Stimulated activated memory B cell treated with anti-CD40 and anti-IgM and Interleukin-4, amounts not matched to agents 10 μg/mL and 1 μg/mL and 100 μg/mL, for 72 hours (primary cell): ENCODE measurements at regions not wholly inside any gene's neighbourhood (a gene's known extent, or its start where the extent isn't known, plus 50 kb on each side); places are given as distances from the start of the nearest gene placed in this dataset.
A peak's percentile ranks its signal among the peaks of the same experiment; 100 is the strongest.

Experiments
- ATAC-seq: fragments of 150-1000 bp; cut with Tn5 transposase; 2 replicates; pipeline ENCODE4 v1.10.0; 2021
- H3K27ac Mint-ChIP-seq: one replicate; pipeline ENCODE4 v1.8.0; 2022; ENCODE audit warnings: mild to moderate bottlenecking, mixed read lengths
- H3K27me3 Mint-ChIP-seq: one replicate; pipeline ENCODE4 v1.8.0; 2022; ENCODE audit warnings: mixed read lengths
- H3K36me3 Mint-ChIP-seq: one replicate; pipeline ENCODE4 v1.8.0; 2022; ENCODE audit warnings: mixed read lengths
- H3K4me1 Mint-ChIP-seq: one replicate; pipeline ENCODE4 v1.8.0; 2022; ENCODE audit warnings: mixed read lengths
- H3K4me3 Mint-ChIP-seq: one replicate; pipeline ENCODE4 v1.8.0; 2022; ENCODE audit warnings: mild to moderate bottlenecking, moderate library complexity, mixed read lengths
- H3K9me3 Mint-ChIP-seq: one replicate; pipeline ENCODE4 v1.8.0; 2022; ENCODE audit warnings: mixed read lengths

DNA sequence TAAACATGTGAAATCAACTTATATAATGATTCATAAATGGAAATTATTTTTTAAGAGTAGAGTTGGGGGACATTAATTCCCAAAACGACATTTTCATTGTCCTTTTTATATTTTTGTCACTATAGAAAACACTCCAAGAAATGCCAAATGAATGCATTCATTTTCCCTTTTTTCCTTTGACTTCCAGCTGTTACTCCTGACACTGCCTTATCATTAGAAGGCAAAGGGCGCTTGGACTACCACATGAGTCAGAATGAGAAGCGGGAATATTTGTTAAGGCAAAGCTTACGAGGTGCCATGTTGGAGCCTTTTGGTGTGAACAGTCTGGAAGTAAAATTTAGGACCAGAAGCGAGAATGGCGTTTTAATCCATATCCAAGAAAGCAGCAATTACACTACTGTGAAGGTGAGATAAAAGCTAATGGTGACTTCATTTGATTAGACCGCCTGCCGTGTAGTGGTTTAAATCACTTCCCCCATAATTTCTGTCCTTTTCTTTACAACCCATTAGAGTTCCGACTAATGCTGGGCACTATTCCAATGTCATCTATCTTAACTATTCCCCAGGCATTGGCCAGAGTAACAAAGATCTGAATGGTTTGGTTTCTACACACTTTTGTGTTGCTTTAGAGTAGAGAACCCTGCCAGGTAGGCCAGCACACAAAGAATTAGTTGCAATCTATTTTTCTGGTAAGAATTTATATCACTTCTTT, 166.7 kb downstream of the FAT4 start:
- H3K27me3 Mint-ChIP-seq, result no peaks in the 10 kb centered on the region
- no peak overlapping the region for H3K4me3 Mint-ChIP-seq
- no peaks in the 10 kb centered on the region for H3K4me1 Mint-ChIP-seq
- H3K27ac Mint-ChIP-seq, result no peak overlapping the region
- peaks cover 7% of the 10 kb centered on the region for H3K9me3 Mint-ChIP-seq
- ATAC-seq, result no peak
- H3K36me3 Mint-ChIP-seq, result no peaks in the 10 kb centered on the region

GRCh38 chr4:125482822-125483221, 168.1 kb downstream of the FAT4 start:
- H3K4me1 Mint-ChIP-seq, result no peaks in the 10 kb centered on the region
- H3K9me3 Mint-ChIP-seq, result peaks cover 7% of the 10 kb centered on the region
- H3K36me3 Mint-ChIP-seq, result no peaks in the 10 kb centered on the region
- H3K27ac Mint-ChIP-seq, result no peak overlapping the region
- H3K4me3 Mint-ChIP-seq, result no peak overlapping the region
- no peak for ATAC-seq
- no peaks in the 10 kb centered on the region for H3K27me3 Mint-ChIP-seq

GRCh38 chr4:125483278-125483677, 168.5 kb downstream of the FAT4 start:
- H3K36me3 Mint-ChIP-seq, result no peaks in the 10 kb centered on the region
- no peak overlapping the region for H3K27ac Mint-ChIP-seq
- ATAC-seq, result no peak
- no peak overlapping the region for H3K4me3 Mint-ChIP-seq
- H3K4me1 Mint-ChIP-seq, result no peaks in the 10 kb centered on the region
- peaks cover 7% of the 10 kb centered on the region for H3K9me3 Mint-ChIP-seq
- H3K27me3 Mint-ChIP-seq, result no peaks in the 10 kb centered on the region

- Mint-ChIP-seq H3K36me3 (no peaks in the 10 kb centered on the region), H3K27me3 (no peaks in the 10 kb centered on the region)
- no peak for ATAC-seq
Observed at GRCh38 chr4:125484912-125485311, 170.2 kb downstream of the FAT4 start.

DNA sequence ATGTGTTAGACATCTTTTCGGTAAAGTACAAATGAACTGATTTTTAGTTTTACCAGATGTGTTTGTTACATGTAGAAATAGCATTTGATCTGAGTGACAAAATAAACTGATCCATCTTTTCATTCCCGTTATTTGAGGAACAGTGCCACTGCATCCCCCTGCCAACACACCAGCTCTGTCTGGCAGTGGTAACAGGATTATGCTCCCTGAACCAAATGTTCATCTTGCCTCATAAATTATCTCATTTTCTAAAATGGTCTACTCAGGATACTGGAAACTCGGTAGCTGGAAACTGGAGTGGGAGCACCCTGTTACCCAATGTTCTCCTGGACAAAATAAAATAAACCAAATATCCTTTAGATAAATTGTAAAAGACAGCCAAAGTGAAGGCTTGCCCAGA, 171.6 kb downstream of the FAT4 start:
- H3K27me3 Mint-ChIP-seq, result no peaks in the 10 kb centered on the region
- no peak overlapping the region for H3K27ac Mint-ChIP-seq
- no peak overlapping the region for H3K4me3 Mint-ChIP-seq
- no peak for ATAC-seq
- H3K36me3 Mint-ChIP-seq, result no peaks in the 10 kb centered on the region
- H3K9me3 Mint-ChIP-seq, result peaks cover 7% of the 10 kb centered on the region
- no peaks in the 10 kb centered on the region for H3K4me1 Mint-ChIP-seq

More at GRCh38 chr4:125484912-125485311, 170.2 kb downstream of the FAT4 start:
- Mint-ChIP-seq H3K4me1 (no peaks in the 10 kb centered on the region), H3K4me3 (no peak overlapping the region), H3K27ac (no peak overlapping the region), H3K9me3 (peaks cover 7% of the 10 kb centered on the region)

GRCh38 chr4:125489952-125490690, 175.4 kb downstream of the FAT4 start:
- Mint-ChIP-seq H3K36me3 (no peaks in the 10 kb centered on the region), H3K4me3 (no peak overlapping the region), H3K4me1 (no peaks in the 10 kb centered on the region), H3K27ac (no peak overlapping the region), H3K27me3 (no peaks in the 10 kb centered on the region), H3K9me3 (peaks cover 3% of the 10 kb centered on the region)
- ATAC-seq, result peak; percentile 50

DNA sequence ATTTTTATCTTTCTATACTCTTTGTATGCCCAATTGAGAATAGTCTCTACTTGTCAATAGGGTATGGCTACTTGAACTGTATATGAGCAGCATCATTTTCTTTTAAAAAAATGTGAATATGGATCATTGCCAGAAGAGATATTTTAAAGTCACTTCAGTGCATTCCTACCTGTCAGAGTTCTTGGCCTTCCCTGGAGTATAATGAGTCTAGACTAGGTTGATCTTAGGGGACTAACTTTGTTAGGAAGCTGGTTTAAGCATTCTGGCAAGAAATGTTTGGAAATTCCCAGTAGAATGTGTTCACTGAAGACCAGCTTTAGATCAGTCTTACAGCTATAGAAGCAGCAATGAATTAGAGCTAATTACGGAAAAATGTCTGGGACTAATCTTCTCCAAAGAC, 178.2 kb downstream of the FAT4 start:
- no peaks in the 10 kb centered on the region for H3K4me1 Mint-ChIP-seq
- no peak overlapping the region for H3K27ac Mint-ChIP-seq
- ATAC-seq, result no peak
- H3K27me3 Mint-ChIP-seq, result no peaks in the 10 kb centered on the region
- H3K36me3 Mint-ChIP-seq, result no peaks in the 10 kb centered on the region
- H3K9me3 Mint-ChIP-seq, result peaks cover 3% of the 10 kb centered on the region
- no peak overlapping the region for H3K4me3 Mint-ChIP-seq

DNA sequence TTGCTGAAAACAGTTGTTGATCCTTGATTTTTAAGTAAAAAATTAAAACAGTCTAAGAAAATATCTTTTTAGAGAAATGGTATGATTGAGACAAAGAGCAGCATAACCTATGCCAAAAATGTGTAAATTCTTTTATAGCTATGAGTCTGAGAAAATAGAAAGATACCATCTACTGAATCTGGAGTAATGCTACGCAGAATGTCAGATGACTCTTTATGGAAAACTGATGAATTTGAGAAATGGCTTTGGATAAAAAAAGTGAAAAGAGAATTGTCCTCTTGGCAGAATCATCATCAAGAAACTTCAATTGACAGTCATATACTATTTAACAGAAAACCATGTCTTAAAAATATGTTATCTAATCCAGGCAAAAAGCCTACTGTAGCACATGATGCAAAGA, 183.1 kb downstream of the FAT4 start:
- no peak overlapping the region for H3K4me3 Mint-ChIP-seq
- no peak for ATAC-seq
- H3K4me1 Mint-ChIP-seq, result no peaks in the 10 kb centered on the region
- H3K36me3 Mint-ChIP-seq, result no peaks in the 10 kb centered on the region
- no peaks in the 10 kb centered on the region for H3K27me3 Mint-ChIP-seq
- H3K27ac Mint-ChIP-seq, result no peak overlapping the region
- peaks cover 4% of the 10 kb centered on the region for H3K9me3 Mint-ChIP-seq

DNA sequence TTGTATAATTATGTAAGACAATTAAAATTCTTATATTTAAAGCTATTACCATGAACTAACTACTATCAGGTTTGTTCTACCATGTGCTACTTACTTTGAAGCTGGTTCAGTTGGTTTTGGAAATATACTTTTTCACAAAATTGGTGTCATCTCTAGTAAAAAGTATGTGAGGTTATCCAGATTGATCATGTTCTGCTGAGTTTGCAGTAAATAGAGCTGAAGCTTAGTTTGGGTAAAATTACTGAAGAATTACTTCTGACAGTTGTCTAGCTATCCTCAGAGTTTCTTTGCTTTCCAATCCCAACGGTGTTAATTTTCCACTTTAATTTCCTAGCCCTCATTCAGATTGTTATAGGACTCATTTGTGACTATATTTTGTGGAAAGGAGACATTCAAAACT, 184.2 kb downstream of the FAT4 start:
- Mint-ChIP-seq H3K36me3 (no peaks in the 10 kb centered on the region), H3K27ac (no peak overlapping the region), H3K9me3 (peaks cover 4% of the 10 kb centered on the region), H3K4me3 (no peak overlapping the region), H3K27me3 (no peaks in the 10 kb centered on the region), H3K4me1 (no peaks in the 10 kb centered on the region)
- ATAC-seq, result no peak

- Mint-ChIP-seq H3K36me3 (no peaks in the 10 kb centered on the region), H3K4me1 (no peaks in the 10 kb centered on the region), H3K27ac (no peak overlapping the region), H3K4me3 (no peak overlapping the region), H3K27me3 (no peaks in the 10 kb centered on the region), H3K9me3 (peaks cover 7% of the 10 kb centered on the region)
- ATAC-seq, result no peak
Observed at GRCh38 chr4:125501090-125501489, 186.3 kb downstream of the FAT4 start.

- no peak for ATAC-seq
- Mint-ChIP-seq H3K9me3 (peaks cover 7% of the 10 kb centered on the region), H3K27me3 (no peaks in the 10 kb centered on the region), H3K27ac (no peak overlapping the region), H3K4me1 (no peaks in the 10 kb centered on the region), H3K36me3 (no peaks in the 10 kb centered on the region), H3K4me3 (no peak overlapping the region)
Observed at GRCh38 chr4:125501568-125501967, 186.8 kb downstream of the FAT4 start.

GRCh38 chr4:125505621-125506020, 190.9 kb downstream of the FAT4 start:
- no peak for ATAC-seq
- Mint-ChIP-seq H3K4me1 (no peaks in the 10 kb centered on the region), H3K36me3 (no peaks in the 10 kb centered on the region), H3K27ac (no peak overlapping the region), H3K9me3 (peaks cover 6% of the 10 kb centered on the region), H3K27me3 (no peaks in the 10 kb centered on the region), H3K4me3 (no peak overlapping the region)

DNA sequence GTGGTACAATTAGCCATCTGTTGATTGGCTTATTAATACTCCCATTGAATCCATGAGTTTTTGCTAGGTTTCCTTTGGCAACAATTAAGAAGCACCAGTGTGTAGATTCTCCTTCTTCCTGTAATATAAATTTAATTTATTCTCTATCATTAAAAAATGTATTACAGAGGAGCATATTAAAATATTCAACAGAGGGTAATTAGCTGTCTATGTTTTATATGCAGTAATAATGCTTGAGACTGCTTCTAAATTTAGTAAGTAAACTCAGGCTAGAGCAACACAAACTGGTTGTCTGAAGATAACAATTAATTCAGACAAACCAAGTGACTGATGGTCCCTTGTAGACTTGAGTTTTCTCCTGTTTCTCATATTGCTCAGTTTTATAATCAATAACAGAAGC, 192.4 kb downstream of the FAT4 start:
- ATAC-seq, result no peak
- Mint-ChIP-seq H3K27ac (no peak overlapping the region), H3K4me3 (no peak overlapping the region), H3K36me3 (no peaks in the 10 kb centered on the region), H3K4me1 (no peaks in the 10 kb centered on the region), H3K9me3 (peaks cover 3% of the 10 kb centered on the region), H3K27me3 (no peaks in the 10 kb centered on the region)

DNA sequence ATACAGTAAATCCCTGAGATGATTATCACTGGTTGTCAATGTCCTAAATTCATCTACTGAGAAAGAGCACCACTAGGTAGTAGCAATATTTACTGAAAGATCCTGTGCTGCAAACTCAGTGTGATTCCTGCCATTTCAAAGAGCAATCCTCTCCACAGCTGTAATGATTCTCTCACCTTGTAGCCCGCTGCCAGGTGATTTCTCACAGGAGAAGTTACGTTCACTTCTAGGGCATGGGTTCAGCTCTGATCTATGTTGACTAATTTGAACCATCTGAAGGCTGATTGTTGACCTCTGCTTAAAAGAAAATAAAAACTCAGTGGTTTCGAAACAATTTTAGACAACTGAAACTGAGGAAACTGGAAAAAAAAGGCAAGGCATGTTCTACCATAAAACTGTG, 197.0 kb downstream of the FAT4 start:
- Mint-ChIP-seq H3K27ac (no peak overlapping the region), H3K4me3 (no peak overlapping the region), H3K4me1 (no peaks in the 10 kb centered on the region), H3K9me3 (no peaks in the 10 kb centered on the region), H3K36me3 (no peaks in the 10 kb centered on the region), H3K27me3 (no peaks in the 10 kb centered on the region)
- ATAC-seq, result no peak

DNA sequence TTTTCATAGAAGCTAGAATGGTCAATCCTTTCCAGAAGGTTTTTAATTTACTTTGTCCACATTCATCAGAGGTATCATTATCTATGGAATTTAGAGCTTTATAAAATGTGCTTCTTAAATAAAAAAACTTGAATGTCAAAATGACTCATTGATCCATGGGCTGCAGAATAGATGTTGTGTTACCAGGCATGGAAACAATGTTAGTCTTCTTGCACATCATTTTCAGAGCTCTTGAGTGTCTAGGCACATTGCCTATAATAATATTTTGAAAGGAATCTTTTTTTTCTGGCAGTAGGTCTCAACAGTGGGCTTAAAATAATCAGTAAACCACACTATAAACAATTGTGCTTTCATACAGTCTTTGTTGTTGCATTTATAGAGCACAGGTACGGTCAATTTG, 200.3 kb downstream of the FAT4 start:
- Mint-ChIP-seq H3K4me1 (no peaks in the 10 kb centered on the region), H3K36me3 (no peaks in the 10 kb centered on the region), H3K9me3 (no peaks in the 10 kb centered on the region), H3K27me3 (no peaks in the 10 kb centered on the region), H3K27ac (no peak overlapping the region), H3K4me3 (no peak overlapping the region)
- no peak for ATAC-seq

DNA sequence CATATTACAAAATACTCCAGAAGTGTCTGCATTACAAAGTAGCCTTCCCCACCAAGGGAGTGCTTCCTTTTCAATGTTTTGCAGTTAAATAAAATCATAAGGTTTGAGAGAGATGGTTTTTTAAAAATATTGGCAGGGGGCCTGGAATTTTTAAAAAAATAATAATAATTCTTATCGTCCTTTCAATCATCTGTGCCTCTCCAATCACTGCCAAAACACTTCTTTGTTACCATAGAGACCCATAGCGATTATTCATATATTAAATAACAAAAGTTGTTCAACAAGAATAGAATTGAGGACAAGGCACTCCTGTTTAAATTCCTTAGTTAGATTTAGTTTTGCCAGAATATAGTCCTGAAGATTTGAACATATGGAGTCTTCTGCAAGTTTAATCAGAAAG, 203.1 kb downstream of the FAT4 start:
- Mint-ChIP-seq H3K4me1 (no peaks in the 10 kb centered on the region), H3K27me3 (no peaks in the 10 kb centered on the region), H3K27ac (no peak overlapping the region), H3K36me3 (no peaks in the 10 kb centered on the region), H3K4me3 (no peak overlapping the region), H3K9me3 (no peaks in the 10 kb centered on the region)
- ATAC-seq, result no peak
